GM12878 (cell line): ENCODE measurements at regions not wholly inside any gene's neighbourhood (a gene's known extent, or its start where the extent isn't known, plus 50 kb on each side); places are given as distances from the start of the nearest gene placed in this dataset.

Source experiments
- ATAC-seq: fragments of 200-7000 bp; cut with Tn5 transposase; 3 replicates; pipeline ENCODE4 v1.9.1; 2020; ENCODE audit warnings: mild to moderate bottlenecking, moderate library complexity
- BruUV-seq: library from RNA; stranded (reverse); fragments of 400-500 nt; replicated peaks from 2 replicates; lab custom pipeline; 2021; lab: Mats Ljungman, UMichigan
- CTCF ChIA-PET: fragments of 300-600 bp; sonication (Branson Sonifier 250); formaldehyde crosslinking; extraction: SDS; loops from one replicate; lab custom pipeline; 2021; ENCODE audit warnings: inconsistent platforms; lab: Yijun Ruan, JAX
- POLR2A ChIA-PET: fragments of 350-600 bp; formaldehyde crosslinking; extraction: SDS; loops from one replicate; lab custom pipeline; 2021; ENCODE audit warnings: inconsistent platforms; lab: Charles Lee
- RAD21 ChIA-PET: fragments of 300-600 bp; sonication (Branson Sonifier 250); formaldehyde crosslinking; loops from one replicate; lab custom pipeline; 2023; ENCODE audit warnings: antibody characterized with exemption; ENCODE audit not compliant: unreplicated experiment; lab: Charles Lee
- SMC1A ChIA-PET: fragments of 300-600 bp; sonication (Branson Sonifier 250); formaldehyde crosslinking; loops from one replicate; lab custom pipeline; 2023; ENCODE audit not compliant: unreplicated experiment, uncharacterized antibody; lab: Charles Lee
- DNase-seq: peaks from one replicate; pipeline ENCODE4 v3.0.0-alpha.2; 2011; ENCODE audit warnings: low read depth, low spot score
- FAIRE-seq: peaks from 3 replicates; lab custom pipeline; 2011; peaks lifted over from hg19 to GRCh38; lab: Jason Lieb, UNC
- H2AFZ ChIP-seq: 2 replicates; pipeline ENCODE4 v1.6.0; 2011; ENCODE audit warnings: low read depth, low read length, control low read depth; ENCODE audit not compliant: control insufficient read depth
- H3K27ac ChIP-seq: 2 replicates; pipeline ENCODE4 v1.5.1; 2011; ENCODE audit warnings: control low read depth; ENCODE audit not compliant: control insufficient read depth, insufficient read depth
- H3K27me3 ChIP-seq, 2 experiments: replicated peaks in 1 of 2; 2 replicates each; pipeline versions ENCODE4 v1.6.0 to v1.6.1; 2011; ENCODE audit warnings: low read length in 1 of 2; ENCODE audit not compliant: control insufficient read depth in 2 of 2, insufficient read depth in 2 of 2
- H3K36me3 ChIP-seq, 2 experiments: 2 replicates each; pipeline ENCODE4 v1.5.1; 2011; ENCODE audit warnings: low read length in 1 of 2; ENCODE audit not compliant: control insufficient read depth in 2 of 2, insufficient read depth in 2 of 2
- H3K4me1 ChIP-seq: 2 replicates; pipeline ENCODE4 v1.6.1; 2011; ENCODE audit warnings: mild to moderate bottlenecking, low read length, moderate library complexity, mixed read lengths; ENCODE audit not compliant: control insufficient read depth, insufficient read depth
- H3K4me2 ChIP-seq: 2 replicates; pipeline ENCODE4 v1.6.0; 2011; ENCODE audit warnings: control low read depth; ENCODE audit not compliant: control insufficient read depth, insufficient read depth
- H3K4me3 ChIP-seq: fragments of 200-600 bp; sonication (generic); 2 replicates; pipeline ENCODE4 v1.5.1; 2016
- H3K79me2 ChIP-seq: 2 replicates; pipeline ENCODE4 v1.6.0; 2011; ENCODE audit warnings: low read length; ENCODE audit not compliant: control insufficient read depth, insufficient read depth
- H3K9ac ChIP-seq: 2 replicates; pipeline ENCODE4 v1.8.0; 2011; ENCODE audit warnings: low read length, control low read depth, mixed read lengths; ENCODE audit not compliant: control insufficient read depth, insufficient read depth
- H3K9me3 ChIP-seq: replicated peaks from 3 replicates; pipeline ENCODE4 v1.5.1; 2011; ENCODE audit warnings: mild to moderate bottlenecking, low read length; ENCODE audit not compliant: control insufficient read depth, insufficient read depth
- H4K20me1 ChIP-seq: 2 replicates; pipeline ENCODE4 v1.6.0; 2011; ENCODE audit not compliant: control insufficient read depth, insufficient read depth
- NFXL1 ChIP-seq: fragments of 450-650 bp; IDR thresholded peaks from 2 replicates; pipeline ENCODE4 v1.6.1; 2017; ENCODE audit warnings: antibody characterized with exemption, mild to moderate bottlenecking, borderline replicate concordance
- SMAD5 ChIP-seq: IDR thresholded peaks from 2 replicates; pipeline ENCODE4 v1.6.1; 2016; ENCODE audit warnings: antibody characterized with exemption, low read depth
- SPI1 ChIP-seq: IDR thresholded peaks from 2 replicates; pipeline ENCODE4 v1.6.1; 2011; ENCODE audit warnings: low read depth, mild to moderate bottlenecking, low read length, moderate library complexity, borderline replicate concordance; ENCODE audit not compliant: insufficient read depth
- SRF ChIP-seq, 2 experiments: IDR thresholded peaks; 2 replicates each; pipeline ENCODE4 v1.6.1; 2011; ENCODE audit warnings: low read depth in 2 of 2, low read length in 2 of 2, mild to moderate bottlenecking in 1 of 2, moderate library complexity in 1 of 2
- SUZ12 ChIP-seq: fragments of 200-600 bp; sonication (generic); IDR thresholded peaks from one replicate; pipeline ENCODE4 v1.6.1; 2018; ENCODE audit warnings: antibody characterized with exemption, mild to moderate bottlenecking; ENCODE audit not compliant: unreplicated experiment
- TARDBP ChIP-seq: IDR thresholded peaks from 2 replicates; pipeline ENCODE4 v1.6.1; 2016; ENCODE audit warnings: borderline replicate concordance
- TCF3 ChIP-seq: IDR thresholded peaks from 2 replicates; pipeline ENCODE4 v1.6.1; 2012; ENCODE audit warnings: low read depth, mild to moderate bottlenecking, low read length, borderline replicate concordance; ENCODE audit not compliant: insufficient read depth
- WGBS: methylation state at CpG from one replicate; pipeline ENCODE4 v1.1.6; 2016; ENCODE audit warnings: low lambda C conversion rate; ENCODE audit not compliant: insufficient replicate concordance, insufficient coverage; ENCODE audit errors: missing lambda C conversion rate; 5-methylcytosine and 5-hydroxymethylcytosine counted together
- in situ Hi-C: fragments of 300-500 bp; cut with MboI; formaldehyde crosslinking; loops from 9 replicates; pipeline ENCODE4 v1.14.3; 2018; ENCODE audit warnings: mixed read lengths
- intact Hi-C: fragments of 100-400 bp; cut with micrococcal nuclease; formaldehyde crosslinking; loops from one replicate; pipeline ENCODE4 v1.14.2; 2022; ENCODE audit not compliant: unreplicated experiment
- TF ChIP-seq, protein P1 (sequence below): IDR thresholded peaks from 2 replicates; pipeline ENCODE4 v1.6.1; 2011; ENCODE audit warnings: low read depth, low read length, improper control_type of control experiment, borderline replicate concordance
- TF ChIP-seq, protein P2 (sequence below): fragments of 450-650 bp; IDR thresholded peaks from 2 replicates; pipeline ENCODE4 v1.6.1; 2016; ENCODE audit warnings: mild to moderate bottlenecking, moderate library complexity, borderline replicate concordance
- TF ChIP-seq, protein P3 (sequence below): fragments of 450-650 bp; IDR thresholded peaks from 2 replicates; pipeline ENCODE4 v1.6.1; 2017; ENCODE audit warnings: low read depth, mild to moderate bottlenecking, moderate library complexity

DNA sequence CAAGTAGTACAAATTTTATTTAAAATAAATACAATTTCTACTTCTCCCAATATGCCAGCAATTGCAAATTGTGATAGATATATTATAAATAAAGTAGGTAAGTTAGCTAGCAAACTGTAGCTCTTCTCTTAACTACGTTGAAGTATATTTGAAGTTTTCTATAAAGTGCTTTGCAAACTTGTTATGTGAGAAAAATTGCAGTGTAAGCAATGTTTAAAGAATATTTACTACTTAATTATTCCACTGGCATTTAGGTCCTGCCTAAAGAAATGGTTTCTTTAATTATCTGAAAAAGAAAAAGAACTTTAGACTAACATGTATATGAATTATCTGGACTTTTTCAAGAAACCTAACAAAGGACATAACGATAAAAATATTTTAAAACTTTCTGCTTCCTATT lies 1350.0 kb upstream of the CDH9 start:
- Histone ChIP-seq H2AFZ (no peak overlapping the region), H3K27ac (no peak overlapping the region), H3K9ac (no peak overlapping the region), H4K20me1 (no peaks in the 10 kb centered on the region), H3K4me1 (no peaks in the 10 kb centered on the region), H3K4me3 (no peak overlapping the region), H3K9me3 (no peaks in the 10 kb centered on the region), H3K79me2 (no peaks in the 10 kb centered on the region), H3K27me3 (no peaks in the 10 kb centered on the region), H3K4me2 (no peak overlapping the region), H3K36me3 (no peaks in the 10 kb centered on the region)
- no TSS peak for BruUV-seq
- SMC1A ChIA-PET, result interaction anchor here (1.6 kb wide), 1 partner anchor 15 kb away, joined by 4 read pairs; no protein-coding TSS in a partner anchor
- DNase-seq (no peak), ATAC-seq (no peak), FAIRE-seq (no peak)
- POLR2A ChIA-PET, result no interaction called here
- CTCF ChIA-PET, result no interaction called here
- no peak for TF ChIP-seq SPI1
- no peak for TF ChIP-seq SUZ12
- intact Hi-C loops, result no loop called here
- RAD21 ChIA-PET, result no interaction called here
- WGBS, result 20% methylated on average over 2 of the region's 2 CpGs
- in situ Hi-C loops, result no loop called here

DNA sequence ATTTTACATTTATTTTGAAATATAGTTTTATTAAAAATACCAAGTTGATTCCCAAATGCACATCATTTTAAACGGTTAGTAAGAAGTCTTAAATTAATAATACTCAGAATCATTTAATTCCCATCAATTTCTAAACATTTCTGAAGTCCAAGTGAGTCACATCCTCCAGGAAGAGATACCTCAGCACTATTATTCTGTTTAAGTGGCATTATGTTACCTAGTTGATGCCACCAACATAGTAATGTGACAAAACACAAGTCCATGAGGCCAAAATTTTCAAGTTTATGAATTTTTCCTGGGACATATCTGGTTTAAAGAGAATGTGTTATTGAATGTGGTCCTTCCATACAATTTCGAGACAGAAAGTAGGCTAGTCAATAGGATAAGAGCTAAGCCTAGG lies 1348.3 kb upstream of the CDH9 start:
- H2AFZ ChIP-seq, result no peak overlapping the region
- RAD21 ChIA-PET, result interaction anchor here (1.4 kb wide), 1 partner anchor 87 kb away, joined by 3 read pairs; no protein-coding TSS in a partner anchor
- no peak overlapping the region for H3K4me3 ChIP-seq
- POLR2A ChIA-PET, result no interaction called here
- CTCF ChIA-PET, result no interaction called here
- H3K27ac ChIP-seq, result no peak overlapping the region
- FAIRE-seq, result no peak
- no peak for DNase-seq
- H3K9ac ChIP-seq, result no peak overlapping the region
- no peak for ATAC-seq
- no peaks in the 10 kb centered on the region for H4K20me1 ChIP-seq
- no peaks in the 10 kb centered on the region for H3K79me2 ChIP-seq
- no peak overlapping the region for H3K4me2 ChIP-seq
- in situ Hi-C loops (no loop called here), intact Hi-C loops (no loop called here)
- BruUV-seq, result no TSS peak
- 3% methylated on average over 2 of the region's 2 CpGs for WGBS
- H3K4me1 ChIP-seq, result no peaks in the 10 kb centered on the region
- H3K27me3 ChIP-seq, result no peaks in the 10 kb centered on the region
- H3K9me3 ChIP-seq, result no peaks in the 10 kb centered on the region
- SMC1A ChIA-PET, result no interaction called here
- no peaks in the 10 kb centered on the region for H3K36me3 ChIP-seq
- TF ChIP-seq, protein P1, sequence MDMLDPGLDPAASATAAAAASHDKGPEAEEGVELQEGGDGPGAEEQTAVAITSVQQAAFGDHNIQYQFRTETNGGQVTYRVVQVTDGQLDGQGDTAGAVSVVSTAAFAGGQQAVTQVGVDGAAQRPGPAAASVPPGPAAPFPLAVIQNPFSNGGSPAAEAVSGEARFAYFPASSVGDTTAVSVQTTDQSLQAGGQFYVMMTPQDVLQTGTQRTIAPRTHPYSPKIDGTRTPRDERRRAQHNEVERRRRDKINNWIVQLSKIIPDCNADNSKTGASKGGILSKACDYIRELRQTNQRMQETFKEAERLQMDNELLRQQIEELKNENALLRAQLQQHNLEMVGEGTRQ, result no peak
- TF ChIP-seq NFXL1, result no peak
- TF ChIP-seq SMAD5, result no peak
- TF ChIP-seq, protein P2, sequence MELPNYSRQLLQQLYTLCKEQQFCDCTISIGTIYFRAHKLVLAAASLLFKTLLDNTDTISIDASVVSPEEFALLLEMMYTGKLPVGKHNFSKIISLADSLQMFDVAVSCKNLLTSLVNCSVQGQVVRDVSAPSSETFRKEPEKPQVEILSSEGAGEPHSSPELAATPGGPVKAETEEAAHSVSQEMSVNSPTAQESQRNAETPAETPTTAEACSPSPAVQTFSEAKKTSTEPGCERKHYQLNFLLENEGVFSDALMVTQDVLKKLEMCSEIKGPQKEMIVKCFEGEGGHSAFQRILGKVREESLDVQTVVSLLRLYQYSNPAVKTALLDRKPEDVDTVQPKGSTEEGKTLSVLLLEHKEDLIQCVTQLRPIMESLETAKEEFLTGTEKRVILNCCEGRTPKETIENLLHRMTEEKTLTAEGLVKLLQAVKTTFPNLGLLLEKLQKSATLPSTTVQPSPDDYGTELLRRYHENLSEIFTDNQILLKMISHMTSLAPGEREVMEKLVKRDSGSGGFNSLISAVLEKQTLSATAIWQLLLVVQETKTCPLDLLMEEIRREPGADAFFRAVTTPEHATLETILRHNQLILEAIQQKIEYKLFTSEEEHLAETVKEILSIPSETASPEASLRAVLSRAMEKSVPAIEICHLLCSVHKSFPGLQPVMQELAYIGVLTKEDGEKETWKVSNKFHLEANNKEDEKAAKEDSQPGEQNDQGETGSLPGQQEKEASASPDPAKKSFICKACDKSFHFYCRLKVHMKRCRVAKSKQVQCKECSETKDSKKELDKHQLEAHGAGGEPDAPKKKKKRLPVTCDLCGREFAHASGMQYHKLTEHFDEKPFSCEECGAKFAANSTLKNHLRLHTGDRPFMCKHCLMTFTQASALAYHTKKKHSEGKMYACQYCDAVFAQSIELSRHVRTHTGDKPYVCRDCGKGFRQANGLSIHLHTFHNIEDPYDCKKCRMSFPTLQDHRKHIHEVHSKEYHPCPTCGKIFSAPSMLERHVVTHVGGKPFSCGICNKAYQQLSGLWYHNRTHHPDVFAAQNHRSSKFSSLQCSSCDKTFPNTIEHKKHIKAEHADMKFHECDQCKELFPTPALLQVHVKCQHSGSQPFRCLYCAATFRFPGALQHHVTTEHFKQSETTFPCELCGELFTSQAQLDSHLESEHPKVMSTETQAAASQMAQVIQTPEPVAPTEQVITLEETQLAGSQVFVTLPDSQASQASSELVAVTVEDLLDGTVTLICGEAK, result no peak
- no peak for TF ChIP-seq TARDBP
- no peak for TF ChIP-seq TCF3
- TF ChIP-seq, protein P3, sequence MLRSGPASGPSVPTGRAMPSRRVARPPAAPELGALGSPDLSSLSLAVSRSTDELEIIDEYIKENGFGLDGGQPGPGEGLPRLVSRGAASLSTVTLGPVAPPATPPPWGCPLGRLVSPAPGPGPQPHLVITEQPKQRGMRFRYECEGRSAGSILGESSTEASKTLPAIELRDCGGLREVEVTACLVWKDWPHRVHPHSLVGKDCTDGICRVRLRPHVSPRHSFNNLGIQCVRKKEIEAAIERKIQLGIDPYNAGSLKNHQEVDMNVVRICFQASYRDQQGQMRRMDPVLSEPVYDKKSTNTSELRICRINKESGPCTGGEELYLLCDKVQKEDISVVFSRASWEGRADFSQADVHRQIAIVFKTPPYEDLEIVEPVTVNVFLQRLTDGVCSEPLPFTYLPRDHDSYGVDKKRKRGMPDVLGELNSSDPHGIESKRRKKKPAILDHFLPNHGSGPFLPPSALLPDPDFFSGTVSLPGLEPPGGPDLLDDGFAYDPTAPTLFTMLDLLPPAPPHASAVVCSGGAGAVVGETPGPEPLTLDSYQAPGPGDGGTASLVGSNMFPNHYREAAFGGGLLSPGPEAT, result no peak
- no peak for TF ChIP-seq SRF (IDR thresholded peaks at IDR 0.05; ENCODE audit: low read depth in 2 of 2, low read length in 2 of 2)
